ENCODE measurements at regions not wholly inside any gene's neighbourhood (a gene's known extent, or its start where the extent isn't known, plus 50 kb on each side); places are given as distances from the start of the nearest gene placed in this dataset.

GRCh38 chrX:51053741-51054140 lies 143.2 kb downstream of the BMP15 start:
- TF ChIP-seq RB1 (IDR thresholded peaks at IDR 0.05; ENCODE audit: low read depth) (no peak), ZNF79 (CRISPR knock-in tag; IDR thresholded peaks at IDR 0.05; ENCODE audit: low read depth) (no peak)
- Histone ChIP-seq H3K4me1 (replicated peaks in 1 of 2; ENCODE audit: control insufficient read depth in 2 of 2, insufficient read depth in 2 of 2, low read length in 2 of 2) (no peaks in the 10 kb centered on the region), H3K4me2 (ENCODE audit: insufficient read depth, low read length) (no peak overlapping the region), H4K20me1 (replicated peaks; ENCODE audit: control insufficient read depth, insufficient read depth, low read length) (no peaks in the 10 kb centered on the region), H3K4me3 (no peak overlapping the region), H3K27me3 (ENCODE audit: control insufficient read depth in 2 of 2, insufficient read depth in 2 of 2, low read length in 2 of 2) (no peaks in the 10 kb centered on the region; a peak in 1 of 5 replicates), H2AFZ (ENCODE audit: low read depth, low read length) (no peak overlapping the region), H3K27ac (ENCODE audit: extremely low read depth, low read depth, low read length) (no peak overlapping the region), H3K9me3 (replicated peaks; ENCODE audit: control insufficient read depth, insufficient read depth, low read depth, low read length) (no peaks in the 10 kb centered on the region), H3K9ac (ENCODE audit: insufficient read depth in 1 of 2, low read depth in 2 of 2, low read length in 2 of 2) (no peak overlapping the region), H3K9me1 (ENCODE audit: control insufficient read depth, insufficient read depth, low read length) (no peaks in the 10 kb centered on the region), H3K79me2 (ENCODE audit: control insufficient read depth, insufficient read depth, low read length) (no peaks in the 10 kb centered on the region), H3K36me3 (ENCODE audit: control insufficient read depth, insufficient read depth, low read length) (no peaks in the 10 kb centered on the region)
- 0% methylated on average over 4 of the region's 6 CpGs for WGBS (ENCODE audit: insufficient coverage, low coverage, missing lambda C conversion rate)
- BruUV-seq (replicated peaks): no TSS peak
- no peak for FAIRE-seq
- no peak for ATAC-seq
- CTCF ChIA-PET (ENCODE audit: low intra/inter-chr PET ratio): no interaction called here
- no peak for DNase-seq (ENCODE audit: extremely low read depth in 1 of 4, low spot score in 3 of 4)
- in situ Hi-C loops (cut with MboI) (no loop called here), intact Hi-C loops (cut with micrococcal nuclease) (no loop called here)
- POLR2A ChIA-PET: no interaction called here

GRCh38 chrX:51098046-51098445 lies 187.5 kb downstream of the BMP15 start:
- DNase-seq (ENCODE audit: extremely low read depth in 1 of 4, low spot score in 3 of 4): no peak
- Histone ChIP-seq H2AFZ (ENCODE audit: low read depth, low read length) (no peak overlapping the region), H3K79me2 (ENCODE audit: control insufficient read depth, insufficient read depth, low read length) (no peaks in the 10 kb centered on the region), H3K4me3 (no peak overlapping the region), H4K20me1 (replicated peaks; ENCODE audit: control insufficient read depth, insufficient read depth, low read length) (no peaks in the 10 kb centered on the region), H3K36me3 (ENCODE audit: control insufficient read depth, insufficient read depth, low read length) (no peaks in the 10 kb centered on the region), H3K9me3 (replicated peaks; ENCODE audit: control insufficient read depth, insufficient read depth, low read depth, low read length) (no peaks in the 10 kb centered on the region), H3K27me3 (ENCODE audit: control insufficient read depth in 2 of 2, insufficient read depth in 2 of 2, low read length in 2 of 2) (no peaks in the 10 kb centered on the region), H3K4me1 (replicated peaks in 1 of 2; ENCODE audit: control insufficient read depth in 2 of 2, insufficient read depth in 2 of 2, low read length in 2 of 2) (no peaks in the 10 kb centered on the region), H3K27ac (ENCODE audit: extremely low read depth, low read depth, low read length) (no peak overlapping the region), H3K9ac (ENCODE audit: insufficient read depth in 1 of 2, low read depth in 2 of 2, low read length in 2 of 2) (no peak overlapping the region), H3K4me2 (ENCODE audit: insufficient read depth, low read length) (no peak overlapping the region), H3K9me1 (ENCODE audit: control insufficient read depth, insufficient read depth, low read length) (no peaks in the 10 kb centered on the region)
- FAIRE-seq: no peak
- in situ Hi-C loops (cut with MboI) (no loop called here), intact Hi-C loops (cut with micrococcal nuclease) (no loop called here)
- no TSS peak for BruUV-seq (replicated peaks)
- ChIA-PET CTCF (ENCODE audit: low intra/inter-chr PET ratio) (no interaction called here), POLR2A (interaction anchor here (0.6 kb wide), 1 partner anchor 1885 kb away, joined by 3 read pairs; no protein-coding TSS in a partner anchor)
- ATAC-seq: no peak
- no peak for TF ChIP-seq TSHZ1 (CRISPR knock-in tag; IDR thresholded peaks at IDR 0.05)
- TF ChIP-seq ZNF707 (CRISPR knock-in tag; conservative IDR thresholded peaks at IDR 0.05): no peak
- no peak for TF ChIP-seq NR3C1 (CRISPR knock-in tag; IDR thresholded peaks at IDR 0.05)
- no peak for TF ChIP-seq ZFP1 (CRISPR knock-in tag; IDR thresholded peaks at IDR 0.05)
- no peak for TF ChIP-seq ELK3 (CRISPR knock-in tag; IDR thresholded peaks at IDR 0.05)
- TF ChIP-seq ZNF408 (CRISPR knock-in tag; IDR thresholded peaks at IDR 0.05; ENCODE audit: low read depth): no peak
- no peak for TF ChIP-seq ZNF124 (CRISPR knock-in tag; IDR thresholded peaks at IDR 0.05)
- no peak for TF ChIP-seq ARNT (IDR thresholded peaks at IDR 0.05)
- TF ChIP-seq ZNF586 (CRISPR knock-in tag; conservative IDR thresholded peaks at IDR 0.05): no peak
- no peak for TF ChIP-seq NKRF (IDR thresholded peaks at IDR 0.05; ENCODE audit: borderline replicate concordance)
